VCaP (cell line): ENCODE measurements at regions not wholly inside any gene's neighbourhood (a gene's known extent, or its start where the extent isn't known, plus 50 kb on each side); places are given as distances from the start of the nearest gene placed in this dataset.
A peak's percentile ranks its signal among the peaks of the same experiment; 100 is the strongest.

ENCODE experiments used
- H3K27ac ChIP-seq: fragments of 450-650 bp; 2 replicates; pipeline ENCODE4 v1.5.1; 2017
- TF ChIP-seq, protein P1 (sequence below): fragments of 450-650 bp; conservative IDR thresholded peaks from 2 replicates; pipeline ENCODE4 v1.5.1; 2017; ENCODE audit warnings: mild to moderate bottlenecking, moderate library complexity

DNA sequence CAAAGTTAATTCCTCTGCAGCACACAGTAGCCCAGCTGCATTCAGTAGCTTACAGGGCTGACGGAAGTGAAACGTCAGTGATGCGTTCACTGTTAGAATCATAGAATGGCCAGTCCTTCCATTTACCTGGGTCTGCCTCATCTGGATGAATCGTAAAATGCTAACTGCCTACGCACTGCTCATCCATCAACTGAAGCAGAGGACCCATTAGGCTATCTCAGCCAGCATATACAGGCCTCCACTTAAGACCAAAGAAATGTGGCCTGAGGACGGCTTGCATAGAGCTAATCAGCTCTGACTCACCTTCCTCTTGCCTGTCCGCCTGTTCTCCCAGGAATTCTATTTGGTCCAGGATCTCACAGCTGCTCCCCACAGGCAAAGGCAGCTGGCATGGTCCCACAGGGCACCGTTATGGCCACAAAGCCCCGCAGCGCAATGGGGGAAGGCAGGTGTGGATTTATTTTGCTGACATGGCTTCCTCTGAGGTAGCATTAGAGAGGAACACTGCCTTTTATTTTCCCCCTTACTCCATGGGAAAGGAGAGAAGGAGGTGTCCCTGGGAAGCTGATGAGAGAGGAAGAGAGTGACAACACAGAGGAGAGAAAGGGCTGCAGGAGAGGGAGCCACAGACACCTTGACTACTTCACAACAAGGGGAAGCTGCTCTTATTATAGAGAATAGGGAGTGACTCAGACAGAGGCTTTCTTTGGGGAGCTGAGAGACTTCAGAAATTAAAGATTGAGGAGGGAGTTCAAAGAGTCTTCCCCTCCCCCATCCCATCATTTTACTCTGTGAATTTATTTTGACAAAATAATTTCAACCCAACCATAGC, 177.6 kb downstream of the HHIPL2 start:
- no peak overlapping the region for H3K27ac ChIP-seq
- TF ChIP-seq, protein P1, sequence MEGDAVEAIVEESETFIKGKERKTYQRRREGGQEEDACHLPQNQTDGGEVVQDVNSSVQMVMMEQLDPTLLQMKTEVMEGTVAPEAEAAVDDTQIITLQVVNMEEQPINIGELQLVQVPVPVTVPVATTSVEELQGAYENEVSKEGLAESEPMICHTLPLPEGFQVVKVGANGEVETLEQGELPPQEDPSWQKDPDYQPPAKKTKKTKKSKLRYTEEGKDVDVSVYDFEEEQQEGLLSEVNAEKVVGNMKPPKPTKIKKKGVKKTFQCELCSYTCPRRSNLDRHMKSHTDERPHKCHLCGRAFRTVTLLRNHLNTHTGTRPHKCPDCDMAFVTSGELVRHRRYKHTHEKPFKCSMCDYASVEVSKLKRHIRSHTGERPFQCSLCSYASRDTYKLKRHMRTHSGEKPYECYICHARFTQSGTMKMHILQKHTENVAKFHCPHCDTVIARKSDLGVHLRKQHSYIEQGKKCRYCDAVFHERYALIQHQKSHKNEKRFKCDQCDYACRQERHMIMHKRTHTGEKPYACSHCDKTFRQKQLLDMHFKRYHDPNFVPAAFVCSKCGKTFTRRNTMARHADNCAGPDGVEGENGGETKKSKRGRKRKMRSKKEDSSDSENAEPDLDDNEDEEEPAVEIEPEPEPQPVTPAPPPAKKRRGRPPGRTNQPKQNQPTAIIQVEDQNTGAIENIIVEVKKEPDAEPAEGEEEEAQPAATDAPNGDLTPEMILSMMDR: no peak

GRCh38 chr1:222369148-222369547, 178.8 kb downstream of the HHIPL2 start:
- no peak overlapping the region for H3K27ac ChIP-seq
- TF ChIP-seq, protein P1: no peak

DNA sequence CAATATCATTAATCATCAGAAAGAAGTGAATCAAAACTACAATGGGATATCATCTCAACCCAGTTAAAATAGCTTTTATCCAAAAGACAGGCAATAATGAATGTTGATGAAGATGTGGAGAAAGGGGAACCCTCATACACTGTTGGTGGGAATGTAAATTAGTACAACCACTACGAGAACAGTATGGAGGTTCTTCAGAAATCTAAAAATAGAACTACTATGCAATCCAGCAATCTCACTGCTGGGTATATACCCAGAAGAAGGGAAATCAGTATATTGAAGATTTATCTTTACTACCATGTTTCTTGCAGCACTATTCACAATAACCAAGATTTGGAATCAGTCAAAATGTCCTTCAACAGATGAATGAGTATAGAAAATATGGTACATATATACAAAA, 189.8 kb downstream of the HHIPL2 start:
- H3K27ac ChIP-seq: no peak overlapping the region

GRCh38 chr1:222357252-222357651, 190.7 kb downstream of the HHIPL2 start:
- TF ChIP-seq, protein P1: no peak

More for the DNA sequence above, 189.8 kb downstream of the HHIPL2 start:
- TF ChIP-seq, protein P1: no peak

GRCh38 chr1:222347627-222348026, 200.3 kb downstream of the HHIPL2 start:
- TF ChIP-seq, protein P1: no peak
- H3K27ac ChIP-seq: peak overlapping the region; percentile 51

More at GRCh38 chr1:222357252-222357651, 190.7 kb downstream of the HHIPL2 start:
- H3K27ac ChIP-seq: no peak overlapping the region

- peak overlapping the region; percentile 51 for H3K27ac ChIP-seq
- TF ChIP-seq, protein P1: no peak
Observed at GRCh38 chr1:222346955-222347354, 200.9 kb downstream of the HHIPL2 start.

- H3K27ac ChIP-seq: no peak overlapping the region
- TF ChIP-seq, protein P1: no peak
Observed at GRCh38 chr1:222339376-222339947, 208.4 kb downstream of the HHIPL2 start.
